Lung (tissue), 11 donors: ENCODE measurements at regions not wholly inside any gene's neighbourhood (a gene's known extent, or its start where the extent isn't known, plus 50 kb on each side); places are given as distances from the start of the nearest gene placed in this dataset.

Experiments
- ATAC-seq: fragments of 200-7000 bp; cut with Tn5 transposase; one replicate; pipeline ENCODE4 v1.9.1; 2020; ENCODE audit warnings: moderate number of reproducible peaks; ENCODE audit not compliant: insufficient read depth, low FRiP score
- DNase-seq, 3 donors: peaks; one replicate each; pipeline ENCODE4 v3.0.0-alpha.2; 2013 to 2017
- H3K27ac ChIP-seq, 2 donors: one replicate each; pipeline ENCODE4 v1.5.1; 2013; ENCODE audit warnings: mild to moderate bottlenecking in 2 of 2, moderate library complexity in 2 of 2, control low read depth in 1 of 2, inconsistent platforms in 1 of 2, low read depth in 1 of 2, low read length in 1 of 2
- H3K27me3 ChIP-seq, 3 donors: one replicate each; pipeline ENCODE4 v1.5.1; 2013; ENCODE audit warnings: low read length in 2 of 3; ENCODE audit not compliant: control insufficient read depth in 3 of 3, insufficient read depth in 3 of 3
- H3K36me3 ChIP-seq, 4 donors: one replicate each; pipeline ENCODE4 v1.5.1; 2013; ENCODE audit warnings: low read length in 4 of 4, mild to moderate bottlenecking in 1 of 4, moderate library complexity in 1 of 4; ENCODE audit not compliant: control insufficient read depth in 4 of 4, insufficient read depth in 4 of 4
- H3K4me1 ChIP-seq, 5 donors: one replicate each; pipeline ENCODE4 v1.5.1; 2013; ENCODE audit warnings: low read length in 5 of 5, mild to moderate bottlenecking in 2 of 5, moderate library complexity in 1 of 5; ENCODE audit not compliant: control insufficient read depth in 5 of 5, insufficient read depth in 5 of 5
- H3K4me3 ChIP-seq: one replicate; pipeline ENCODE4 v1.5.1; 2013; ENCODE audit warnings: mild to moderate bottlenecking, control low read depth, moderate library complexity
- H3K9ac ChIP-seq, 2 donors: one replicate each; pipeline ENCODE4 v1.5.1; 2013; ENCODE audit warnings: low read length in 2 of 2, control low read depth in 1 of 2; ENCODE audit not compliant: insufficient read depth in 1 of 2
- H3K9me3 ChIP-seq, 4 donors: one replicate each; pipeline ENCODE4 v1.5.1; 2013; ENCODE audit warnings: low read length in 3 of 4, mild to moderate bottlenecking in 1 of 4, moderate library complexity in 1 of 4; ENCODE audit not compliant: control insufficient read depth in 4 of 4, insufficient read depth in 3 of 4
- CTCF ChIP-seq: IDR thresholded peaks from 2 replicates; pipeline ENCODE4 v1.5.1; 2012; ENCODE audit warnings: mild to moderate bottlenecking; ENCODE audit errors: control extremely low read depth, extremely low read depth
- WGBS, 2 donors: extraction: QIAGEN DNeasy Blood & Tissue Kit; methylation state at CpG; one replicate each; pipeline ENCODE4 v1.1.7; 2013; 5-methylcytosine and 5-hydroxymethylcytosine counted together
- donor health status: control.
- donor health status: control.
- donor health status: Bipolar disorder and iron deficiency.
- donor health status: healthy.
- donor health status: DM: yes; HTN: yes; CAD: no.

GRCh38 chr5:93886917-93887361 lies 145.5 kb upstream of the POU5F2 start:
- Histone ChIP-seq H3K4me1 (peaks cover 0 to 10% (median 6%) of the 10 kb centered on the region in 5 donors), H3K9me3 (no peaks in the 10 kb centered on the region), H3K9ac (no peak overlapping the region), H3K4me3 (no peak overlapping the region), H3K36me3 (no peaks in the 10 kb centered on the region), H3K27me3 (no peaks in the 10 kb centered on the region), H3K27ac (no peak overlapping the region)
- DNase-seq (peak in 2 of 3 donors; percentile 38 to 48), ATAC-seq (no peak)
- no peak for TF ChIP-seq CTCF
- WGBS, 2 donors, result 10 to 12% methylated on average over 1 of the region's 1 CpG

GRCh38 chr5:93886098-93886806 lies 144.9 kb upstream of the POU5F2 start:
- H3K36me3 ChIP-seq, result no peaks in the 10 kb centered on the region
- H3K9ac ChIP-seq, result no peak overlapping the region
- H3K27ac ChIP-seq, result no peak overlapping the region
- 91 to 92% methylated on average over 7 of the region's 7 CpGs for WGBS, 2 donors
- no peak for TF ChIP-seq CTCF
- no peaks in the 10 kb centered on the region for H3K27me3 ChIP-seq
- no peaks in the 10 kb centered on the region for H3K9me3 ChIP-seq
- peaks cover 0 to 7% (median 4%) of the 10 kb centered on the region in 5 donors for H3K4me1 ChIP-seq
- H3K4me3 ChIP-seq, result no peak overlapping the region
- ATAC-seq, result no peak
- no peak for DNase-seq

- Histone ChIP-seq H3K9ac (no peak overlapping the region), H3K36me3 (peaks cover 0 to 2% (median 0%) of the 10 kb centered on the region in 4 donors), H3K27me3 (no peaks in the 10 kb centered on the region), H3K4me3 (no peak overlapping the region), H3K27ac (no peak overlapping the region), H3K9me3 (no peaks in the 10 kb centered on the region), H3K4me1 (peaks cover 0 to 7% (median 4%) of the 10 kb centered on the region in 5 donors)
- 96 to 100% methylated on average over 1 of the region's 1 CpG for WGBS, 2 donors
- TF ChIP-seq CTCF, result no peak
- no peak for ATAC-seq
- no peak for DNase-seq
These were observed 142.9 kb upstream of the POU5F2 start for GRCh38 chr5:93884254-93884653.
